ENCODE measurements at regions not wholly inside any gene's neighbourhood (a gene's known extent, or its start where the extent isn't known, plus 50 kb on each side); places are given as distances from the start of the nearest gene placed in this dataset.

DNA sequence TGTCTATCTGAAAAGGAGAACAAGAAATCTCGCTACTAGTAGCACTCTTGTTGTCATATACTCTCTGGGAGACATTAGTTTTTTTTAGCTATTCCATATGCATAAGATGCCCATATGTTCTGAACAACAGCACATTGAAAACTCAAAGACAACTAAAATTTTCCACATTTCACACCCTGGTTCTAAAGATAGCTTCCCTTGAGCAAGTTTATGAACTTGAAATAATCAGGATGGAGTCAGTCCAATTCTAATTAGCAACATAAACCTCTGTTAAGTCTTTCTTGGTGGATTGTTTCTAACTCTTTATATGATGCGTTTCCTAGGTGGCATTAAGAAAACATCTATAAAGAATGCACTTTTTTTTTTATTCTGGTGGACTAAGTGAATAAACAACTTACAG lies 1095.3 kb downstream of the GRM8 start:
- TF ChIP-seq, protein P1, sequence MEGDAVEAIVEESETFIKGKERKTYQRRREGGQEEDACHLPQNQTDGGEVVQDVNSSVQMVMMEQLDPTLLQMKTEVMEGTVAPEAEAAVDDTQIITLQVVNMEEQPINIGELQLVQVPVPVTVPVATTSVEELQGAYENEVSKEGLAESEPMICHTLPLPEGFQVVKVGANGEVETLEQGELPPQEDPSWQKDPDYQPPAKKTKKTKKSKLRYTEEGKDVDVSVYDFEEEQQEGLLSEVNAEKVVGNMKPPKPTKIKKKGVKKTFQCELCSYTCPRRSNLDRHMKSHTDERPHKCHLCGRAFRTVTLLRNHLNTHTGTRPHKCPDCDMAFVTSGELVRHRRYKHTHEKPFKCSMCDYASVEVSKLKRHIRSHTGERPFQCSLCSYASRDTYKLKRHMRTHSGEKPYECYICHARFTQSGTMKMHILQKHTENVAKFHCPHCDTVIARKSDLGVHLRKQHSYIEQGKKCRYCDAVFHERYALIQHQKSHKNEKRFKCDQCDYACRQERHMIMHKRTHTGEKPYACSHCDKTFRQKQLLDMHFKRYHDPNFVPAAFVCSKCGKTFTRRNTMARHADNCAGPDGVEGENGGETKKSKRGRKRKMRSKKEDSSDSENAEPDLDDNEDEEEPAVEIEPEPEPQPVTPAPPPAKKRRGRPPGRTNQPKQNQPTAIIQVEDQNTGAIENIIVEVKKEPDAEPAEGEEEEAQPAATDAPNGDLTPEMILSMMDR (IDR thresholded peaks at IDR 0.05; ENCODE audit: insufficient read depth, low read length, poor library complexity, severe bottlenecking), result no peak
- TF ChIP-seq EZH2phosphoT487 (conservative IDR thresholded peaks at IDR 0.05; ENCODE audit: low read length), result no peak
